Nucleus accumbens (tissue), 56 donors: ENCODE measurements at regions not wholly inside any gene's neighbourhood (a gene's known extent, or its start where the extent isn't known, plus 50 kb on each side); places are given as distances from the start of the nearest gene placed in this dataset.

ENCODE experiments used
- DNase-seq, 56 donors: peaks; one replicate each; lab custom pipeline; 2025; lab: John Stamatoyannopoulos, UW

GRCh38 chr19:30799865-30800755, 427.9 kb downstream of the ZNF536 start:
- DNase-seq: peak in 29 of 56 donors; percentile 1 to 51 (median 7)

GRCh38 chr19:30795727-30796126, 423.5 kb downstream of the ZNF536 start:
- DNase-seq: no peak

- no peak for DNase-seq
Measured at GRCh38 chr19:30792561-30793505, 420.6 kb downstream of the ZNF536 start.

GRCh38 chr19:30791088-30791487, 418.9 kb downstream of the ZNF536 start:
- DNase-seq: no peak

GRCh38 chr19:30790056-30790680, 418.0 kb downstream of the ZNF536 start:
- DNase-seq: no peak

- no peak for DNase-seq
Measured at GRCh38 chr19:30788105-30788765, 416.1 kb downstream of the ZNF536 start.

GRCh38 chr19:30785458-30786137, 413.4 kb downstream of the ZNF536 start:
- DNase-seq: no peak

- peak in 24 of 56 donors; percentile 1 to 60 (median 11) for DNase-seq
Measured at GRCh38 chr19:30784850-30785457, 412.8 kb downstream of the ZNF536 start.

- no peak for DNase-seq
Measured at GRCh38 chr19:30783936-30784335, 411.8 kb downstream of the ZNF536 start.

- no peak for DNase-seq
Measured at GRCh38 chr19:30783212-30783611, 411.0 kb downstream of the ZNF536 start.

GRCh38 chr19:30781519-30781918, 409.3 kb downstream of the ZNF536 start:
- no peak for DNase-seq

GRCh38 chr19:30781047-30781446, 408.9 kb downstream of the ZNF536 start:
- DNase-seq: no peak

- no peak for DNase-seq
Measured at GRCh38 chr19:30780456-30780855, 408.3 kb downstream of the ZNF536 start.

- no peak for DNase-seq
Measured at GRCh38 chr19:30780032-30780431, 407.8 kb downstream of the ZNF536 start.

- no peak for DNase-seq
Measured at GRCh38 chr19:30778961-30779715, 407.0 kb downstream of the ZNF536 start.

- DNase-seq: no peak
Measured at GRCh38 chr19:30778061-30778460, 405.9 kb downstream of the ZNF536 start.

GRCh38 chr19:30775956-30776355, 403.8 kb downstream of the ZNF536 start:
- DNase-seq: no peak

- DNase-seq: no peak
Measured at GRCh38 chr19:30774252-30774766, 402.1 kb downstream of the ZNF536 start.
